ENCODE measurements at regions not wholly inside any gene's neighbourhood (a gene's known extent, or its start where the extent isn't known, plus 50 kb on each side); places are given as distances from the start of the nearest gene placed in this dataset.

- TF ChIP-seq POLR2AphosphoS5 (IDR thresholded peaks at IDR 0.05; ENCODE audit: borderline replicate concordance, low read depth, low read length) (no peak), EZH2 (IDR thresholded peaks at IDR 0.05) (no peak)
These were observed 121.4 kb upstream of the OLFM3 start for GRCh38 chr1:102118150-102118549.

Data from SK-N-MC (cell line).